ENCODE measurements at regions not wholly inside any gene's neighbourhood (a gene's known extent, or its start where the extent isn't known, plus 50 kb on each side); places are given as distances from the start of the nearest gene placed in this dataset.

- no peak for TF ChIP-seq CTCF (IDR thresholded peaks at IDR 0.05)
- TF ChIP-seq POLR2A (IDR thresholded peaks at IDR 0.05) = no peak
Observed at GRCh38 chr4:31649878-31650277, 929.7 kb downstream of the PCDH7 start.
